ENCODE measurements at regions not wholly inside any gene's neighbourhood (a gene's known extent, or its start where the extent isn't known, plus 50 kb on each side); places are given as distances from the start of the nearest gene placed in this dataset.
"Not testable (repeated sequence)": the region's sequence is repeated elsewhere in the genome, so short reads cannot be mapped to it uniquely, and the experiment has no call there.

GRCh38 chr3:102031834-102032233 is 182.5 kb downstream of the NFKBIZ start:
- Histone ChIP-seq H3K4me1 (ENCODE audit: control insufficient read depth, insufficient read depth, low read length, poor library complexity, severe bottlenecking) (no peaks in the 10 kb centered on the region), H3K9me3 (ENCODE audit: control insufficient read depth, low read length) (no peaks in the 10 kb centered on the region), H3K27me3 (replicated peaks; ENCODE audit: control insufficient read depth, insufficient read depth, low read length, poor library complexity, severe bottlenecking) (no peaks in the 10 kb centered on the region), H3K4me3 (ENCODE audit: insufficient read depth, low read depth, low read length, poor library complexity, severe bottlenecking) (no peak overlapping the region), H3K27ac (ENCODE audit: insufficient read depth, low read length, poor library complexity, severe bottlenecking) (no peak overlapping the region), H3K36me3 (ENCODE audit: control insufficient read depth, insufficient read depth, low read length) (no peaks in the 10 kb centered on the region)
- DNase-seq = no peak

DNA sequence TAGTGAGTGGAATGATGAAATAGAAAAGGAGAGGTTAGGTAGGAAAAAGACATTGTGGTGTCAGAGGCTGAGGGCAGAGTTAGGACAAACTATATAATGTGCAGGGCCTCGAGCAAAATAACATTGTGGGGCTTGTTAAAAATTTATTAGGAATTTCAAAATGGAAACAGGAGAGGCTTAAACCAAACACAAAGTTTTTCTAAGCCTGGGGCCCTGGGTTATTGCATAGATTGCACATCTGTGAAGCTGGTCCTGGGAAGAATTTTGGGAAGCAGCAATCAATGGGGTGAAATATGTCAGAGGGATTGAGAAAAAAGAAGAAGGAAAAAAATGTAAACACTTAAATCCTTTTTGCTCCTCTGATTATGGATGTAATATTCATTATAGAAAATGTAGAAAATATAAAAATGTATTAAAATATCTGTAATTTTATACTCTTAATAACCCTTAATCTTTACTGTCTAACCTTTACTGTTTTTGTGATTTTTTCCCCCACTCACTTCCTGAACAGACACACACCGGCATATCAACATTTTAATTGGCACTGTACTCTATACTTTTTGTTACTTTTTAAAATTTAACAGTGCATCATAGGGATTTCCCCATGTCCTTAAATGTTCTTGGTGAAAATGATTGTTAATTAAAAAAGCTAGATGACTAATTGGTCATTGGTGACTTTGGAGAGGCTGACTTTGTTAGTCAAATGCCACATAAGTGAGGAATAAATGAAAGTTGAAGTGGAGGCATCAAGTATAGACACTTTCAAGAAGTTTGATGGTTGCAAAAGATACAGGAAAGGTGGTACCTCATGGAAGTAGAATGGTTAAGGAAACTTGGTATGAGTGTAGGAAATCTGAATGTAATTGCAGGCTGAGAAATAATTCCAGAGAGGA is 183.4 kb downstream of the NFKBIZ start:
- Histone ChIP-seq H3K36me3 (ENCODE audit: control insufficient read depth, insufficient read depth, low read length) (no peaks in the 10 kb centered on the region), H3K27me3 (replicated peaks; ENCODE audit: control insufficient read depth, insufficient read depth, low read length, poor library complexity, severe bottlenecking) (no peaks in the 10 kb centered on the region), H3K4me3 (ENCODE audit: insufficient read depth, low read depth, low read length, poor library complexity, severe bottlenecking) (no peak overlapping the region), H3K4me1 (ENCODE audit: control insufficient read depth, insufficient read depth, low read length, poor library complexity, severe bottlenecking) (no peaks in the 10 kb centered on the region), H3K27ac (ENCODE audit: insufficient read depth, low read length, poor library complexity, severe bottlenecking) (no peak overlapping the region), H3K9me3 (ENCODE audit: control insufficient read depth, low read length) (no peaks in the 10 kb centered on the region)
- no peak for DNase-seq

- no peak overlapping the region for H3K4me3 ChIP-seq (ENCODE audit: insufficient read depth, low read depth, low read length, poor library complexity, severe bottlenecking)
- DNase-seq = no peak
These were observed 185.5 kb downstream of the NFKBIZ start for GRCh38 chr3:102034639-102035451.

GRCh38 chr3:102036017-102036416 is 186.7 kb downstream of the NFKBIZ start:
- Histone ChIP-seq H3K27me3 (replicated peaks; ENCODE audit: control insufficient read depth, insufficient read depth, low read length, poor library complexity, severe bottlenecking) (no peaks in the 10 kb centered on the region), H3K4me1 (ENCODE audit: control insufficient read depth, insufficient read depth, low read length, poor library complexity, severe bottlenecking) (no peaks in the 10 kb centered on the region), H3K36me3 (ENCODE audit: control insufficient read depth, insufficient read depth, low read length) (no peaks in the 10 kb centered on the region), H3K4me3 (ENCODE audit: insufficient read depth, low read depth, low read length, poor library complexity, severe bottlenecking) (no peak overlapping the region), H3K27ac (ENCODE audit: insufficient read depth, low read length, poor library complexity, severe bottlenecking) (no peak overlapping the region), H3K9me3 (ENCODE audit: control insufficient read depth, low read length) (no peaks in the 10 kb centered on the region)
- DNase-seq = no peak

More at GRCh38 chr3:102034639-102035451, 185.5 kb downstream of the NFKBIZ start:
- no peak overlapping the region for H3K27ac ChIP-seq (ENCODE audit: insufficient read depth, low read length, poor library complexity, severe bottlenecking)
- H3K27me3 ChIP-seq (replicated peaks; ENCODE audit: control insufficient read depth, insufficient read depth, low read length, poor library complexity, severe bottlenecking) = no peaks in the 10 kb centered on the region
- H3K4me1 ChIP-seq (ENCODE audit: control insufficient read depth, insufficient read depth, low read length, poor library complexity, severe bottlenecking) = no peaks in the 10 kb centered on the region
- H3K36me3 ChIP-seq (ENCODE audit: control insufficient read depth, insufficient read depth, low read length) = no peaks in the 10 kb centered on the region
- H3K9me3 ChIP-seq (ENCODE audit: control insufficient read depth, low read length) = no peaks in the 10 kb centered on the region

GRCh38 chr3:102036472-102036871 is 187.2 kb downstream of the NFKBIZ start:
- no peak for DNase-seq
- Histone ChIP-seq H3K9me3 (ENCODE audit: control insufficient read depth, low read length) (no peaks in the 10 kb centered on the region), H3K4me3 (ENCODE audit: insufficient read depth, low read depth, low read length, poor library complexity, severe bottlenecking) (no peak overlapping the region), H3K4me1 (ENCODE audit: control insufficient read depth, insufficient read depth, low read length, poor library complexity, severe bottlenecking) (no peaks in the 10 kb centered on the region), H3K27me3 (replicated peaks; ENCODE audit: control insufficient read depth, insufficient read depth, low read length, poor library complexity, severe bottlenecking) (no peaks in the 10 kb centered on the region), H3K27ac (ENCODE audit: insufficient read depth, low read length, poor library complexity, severe bottlenecking) (no peak overlapping the region), H3K36me3 (ENCODE audit: control insufficient read depth, insufficient read depth, low read length) (no peaks in the 10 kb centered on the region)

GRCh38 chr3:102037209-102037608 is 187.9 kb downstream of the NFKBIZ start:
- H3K9me3 ChIP-seq (ENCODE audit: control insufficient read depth, low read length) = no peaks in the 10 kb centered on the region
- no peak overlapping the region for H3K4me3 ChIP-seq (ENCODE audit: insufficient read depth, low read depth, low read length, poor library complexity, severe bottlenecking)
- no peak overlapping the region for H3K27ac ChIP-seq (ENCODE audit: insufficient read depth, low read length, poor library complexity, severe bottlenecking)
- no peaks in the 10 kb centered on the region for H3K36me3 ChIP-seq (ENCODE audit: control insufficient read depth, insufficient read depth, low read length)
- no peaks in the 10 kb centered on the region for H3K27me3 ChIP-seq (replicated peaks; ENCODE audit: control insufficient read depth, insufficient read depth, low read length, poor library complexity, severe bottlenecking)
- no peak for DNase-seq
- no peaks in the 10 kb centered on the region for H3K4me1 ChIP-seq (ENCODE audit: control insufficient read depth, insufficient read depth, low read length, poor library complexity, severe bottlenecking)

DNA sequence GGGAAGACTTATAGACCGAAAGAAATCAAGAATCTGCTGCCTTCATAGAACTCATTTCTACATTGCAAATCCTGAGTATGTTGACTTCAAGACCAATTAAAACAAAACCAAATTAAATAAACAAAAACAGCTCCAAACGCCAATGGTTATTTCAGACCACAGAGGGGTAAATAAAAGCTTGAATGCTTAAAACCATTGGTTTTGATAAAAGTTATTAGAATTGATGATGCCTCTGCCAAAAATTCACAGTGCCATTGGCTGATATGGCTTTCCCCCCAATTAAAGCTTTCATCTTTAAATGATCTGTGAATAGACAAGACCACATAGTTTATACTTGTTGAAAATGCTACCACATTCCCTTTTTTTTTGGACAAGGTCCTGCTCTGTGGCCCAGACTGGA is 188.5 kb downstream of the NFKBIZ start:
- H3K4me3 ChIP-seq (ENCODE audit: insufficient read depth, low read depth, low read length, poor library complexity, severe bottlenecking) = no peak overlapping the region
- no peaks in the 10 kb centered on the region for H3K27me3 ChIP-seq (replicated peaks; ENCODE audit: control insufficient read depth, insufficient read depth, low read length, poor library complexity, severe bottlenecking)
- no peaks in the 10 kb centered on the region for H3K4me1 ChIP-seq (ENCODE audit: control insufficient read depth, insufficient read depth, low read length, poor library complexity, severe bottlenecking)
- no peak for DNase-seq
- H3K27ac ChIP-seq (ENCODE audit: insufficient read depth, low read length, poor library complexity, severe bottlenecking) = no peak overlapping the region
- H3K9me3 ChIP-seq (ENCODE audit: control insufficient read depth, low read length) = no peaks in the 10 kb centered on the region
- H3K36me3 ChIP-seq (ENCODE audit: control insufficient read depth, insufficient read depth, low read length) = no peaks in the 10 kb centered on the region

DNA sequence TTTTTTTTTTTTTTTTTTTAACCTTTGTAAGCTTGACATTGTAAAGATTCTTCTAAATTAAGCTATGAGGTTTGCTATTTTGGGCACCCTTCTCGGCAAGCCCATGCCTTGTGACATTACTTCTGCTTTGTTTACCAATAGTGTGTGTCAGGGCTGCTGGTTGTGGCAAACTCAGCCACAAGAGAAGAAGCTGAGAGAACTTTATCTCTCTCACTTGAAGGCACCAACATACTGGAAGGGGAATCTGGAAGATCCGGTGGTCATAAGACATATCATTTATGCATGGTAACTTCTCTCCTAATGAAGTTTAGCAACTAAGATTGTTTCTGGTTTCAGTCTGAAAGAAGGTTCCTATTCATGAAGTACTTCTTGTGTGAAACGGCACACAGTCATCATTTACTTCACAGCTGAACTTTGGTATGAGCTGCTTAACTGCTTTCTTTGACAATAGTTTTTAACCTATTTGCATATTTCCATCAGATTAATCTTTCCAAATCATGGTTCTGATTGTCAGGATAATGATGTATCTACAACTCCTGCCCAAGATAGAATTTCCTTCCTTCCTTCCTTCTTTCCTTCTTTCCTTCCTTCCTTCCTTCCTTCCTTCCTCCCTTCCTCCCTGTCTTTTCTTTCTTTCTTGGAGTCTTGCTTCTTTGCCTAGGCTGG is 189.3 kb downstream of the NFKBIZ start:
- no peaks in the 10 kb centered on the region for H3K27me3 ChIP-seq (replicated peaks; ENCODE audit: control insufficient read depth, insufficient read depth, low read length, poor library complexity, severe bottlenecking)
- no peak for DNase-seq
- no peak overlapping the region for H3K27ac ChIP-seq (ENCODE audit: insufficient read depth, low read length, poor library complexity, severe bottlenecking)
- no peak overlapping the region for H3K4me3 ChIP-seq (ENCODE audit: insufficient read depth, low read depth, low read length, poor library complexity, severe bottlenecking)
- no peaks in the 10 kb centered on the region for H3K4me1 ChIP-seq (ENCODE audit: control insufficient read depth, insufficient read depth, low read length, poor library complexity, severe bottlenecking)
- no peaks in the 10 kb centered on the region for H3K36me3 ChIP-seq (ENCODE audit: control insufficient read depth, insufficient read depth, low read length)
- H3K9me3 ChIP-seq (ENCODE audit: control insufficient read depth, low read length) = no peaks in the 10 kb centered on the region

DNA sequence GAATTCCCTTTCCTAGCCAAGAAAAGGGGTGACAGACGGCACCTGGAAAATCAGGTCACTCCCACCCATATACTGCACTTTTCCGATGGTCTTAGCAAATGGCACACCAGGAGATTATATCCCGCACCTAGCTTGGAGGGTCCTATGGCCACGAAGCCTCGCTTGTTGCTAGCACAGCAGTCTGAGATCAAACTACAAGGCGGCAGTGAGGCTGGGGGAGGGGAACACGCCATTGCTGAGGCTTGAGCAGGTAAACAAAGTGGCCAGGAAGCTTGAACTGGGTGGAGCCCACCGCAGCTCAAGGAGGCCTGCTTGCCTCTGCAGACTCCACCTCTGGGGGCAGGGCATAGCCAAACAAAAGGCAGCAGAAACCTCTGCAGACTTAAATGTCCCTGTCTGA is 190.8 kb downstream of the NFKBIZ start:
- not testable (repeated sequence) for H3K4me3 ChIP-seq (ENCODE audit: insufficient read depth, low read depth, low read length, poor library complexity, severe bottlenecking); H3K9me3 ChIP-seq (ENCODE audit: control insufficient read depth, low read length); H3K36me3 ChIP-seq (ENCODE audit: control insufficient read depth, insufficient read depth, low read length); H3K27me3 ChIP-seq (replicated peaks; ENCODE audit: control insufficient read depth, insufficient read depth, low read length, poor library complexity, severe bottlenecking); H3K4me1 ChIP-seq (ENCODE audit: control insufficient read depth, insufficient read depth, low read length, poor library complexity, severe bottlenecking); DNase-seq; H3K27ac ChIP-seq (ENCODE audit: insufficient read depth, low read length, poor library complexity, severe bottlenecking)

Data from effector memory CD4-positive, alpha-beta T cell (primary cell).